ENCODE measurements at regions not wholly inside any gene's neighbourhood (a gene's known extent, or its start where the extent isn't known, plus 50 kb on each side); places are given as distances from the start of the nearest gene placed in this dataset.
"Not testable (repeated sequence)": the region's sequence is repeated elsewhere in the genome, so short reads cannot be mapped to it uniquely, and the experiment has no call there.

- no peaks in the 10 kb centered on the region for H3K27me3 ChIP-seq (ENCODE audit: control insufficient read depth in 1 of 2, insufficient read depth in 2 of 2, low read length in 1 of 2)
- no peaks in the 10 kb centered on the region for H3K9me3 ChIP-seq (ENCODE audit: control insufficient read depth, low read length)
- ATAC-seq (ENCODE audit: low FRiP score) (no peak), DNase-seq (no peak)
- no peaks in the 10 kb centered on the region for H3K4me1 ChIP-seq (ENCODE audit: control insufficient read depth in 1 of 2, insufficient read depth in 2 of 2, low read length in 2 of 2)
- peaks cover 0 to 3% of the 10 kb centered on the region in 2 donors for H3K36me3 ChIP-seq (ENCODE audit: control insufficient read depth in 1 of 2, insufficient read depth in 2 of 2, low read length in 1 of 2)
- H3K4me3 ChIP-seq (ENCODE audit: low read length in 2 of 2), result no peak overlapping the region
- H3K27ac ChIP-seq (ENCODE audit: low read depth in 1 of 2, low read length in 2 of 2), result no peak overlapping the region
- WGBS, 2 donors, result 74 to 75% methylated on average over 8 of the region's 8 CpGs
- intact Hi-C loops (cut with DNase I), result loop anchor here in 1 of 2 donors (10.0 kb wide), 2 partner anchors 221 to 431 kb away; no protein-coding TSS in a partner anchor
Measured at GRCh38 chr16:27644165-27644564, 94.2 kb downstream of the KATNIP start.

GRCh38 chr16:27645396-27645795, 95.5 kb downstream of the KATNIP start:
- no peaks in the 10 kb centered on the region for H3K27me3 ChIP-seq (ENCODE audit: control insufficient read depth in 1 of 2, insufficient read depth in 2 of 2, low read length in 1 of 2)
- DNase-seq (no peak), ATAC-seq (ENCODE audit: low FRiP score) (no peak)
- intact Hi-C loops (cut with DNase I), result loop anchor here in 1 of 2 donors (10.0 kb wide), 2 partner anchors 219 to 429 kb away; no protein-coding TSS in a partner anchor
- no peak overlapping the region for H3K4me3 ChIP-seq (ENCODE audit: low read length in 2 of 2)
- H3K9me3 ChIP-seq (ENCODE audit: control insufficient read depth, low read length), result no peaks in the 10 kb centered on the region
- no peaks in the 10 kb centered on the region for H3K4me1 ChIP-seq (ENCODE audit: control insufficient read depth in 1 of 2, insufficient read depth in 2 of 2, low read length in 2 of 2)
- WGBS, 2 donors, result 95 to 97% methylated on average over 5 of the region's 5 CpGs
- peaks cover 0 to 3% of the 10 kb centered on the region in 2 donors for H3K36me3 ChIP-seq (ENCODE audit: control insufficient read depth in 1 of 2, insufficient read depth in 2 of 2, low read length in 1 of 2)
- H3K27ac ChIP-seq (ENCODE audit: low read depth in 1 of 2, low read length in 2 of 2), result no peak overlapping the region

- Histone ChIP-seq H3K27ac (ENCODE audit: low read depth in 1 of 2, low read length in 2 of 2) (no peak overlapping the region), H3K9me3 (ENCODE audit: control insufficient read depth, low read length) (no peaks in the 10 kb centered on the region), H3K4me1 (ENCODE audit: control insufficient read depth in 1 of 2, insufficient read depth in 2 of 2, low read length in 2 of 2) (no peaks in the 10 kb centered on the region), H3K36me3 (ENCODE audit: control insufficient read depth in 1 of 2, insufficient read depth in 2 of 2, low read length in 1 of 2) (peaks cover 0 to 3% of the 10 kb centered on the region in 2 donors), H3K4me3 (ENCODE audit: low read length in 2 of 2) (no peak overlapping the region), H3K27me3 (ENCODE audit: control insufficient read depth in 1 of 2, insufficient read depth in 2 of 2, low read length in 1 of 2) (no peaks in the 10 kb centered on the region)
- WGBS, 2 donors, result 89 to 93% methylated on average over 5 of the region's 5 CpGs
- ATAC-seq (ENCODE audit: low FRiP score) (no peak), DNase-seq (no peak)
- intact Hi-C loops (cut with DNase I), result loop anchor here in 1 of 2 donors (10.0 kb wide), 2 partner anchors 218 to 428 kb away; no protein-coding TSS in a partner anchor
Measured at GRCh38 chr16:27646806-27647205, 96.9 kb downstream of the KATNIP start.

GRCh38 chr16:27649021-27649420, 99.1 kb downstream of the KATNIP start:
- Histone ChIP-seq H3K4me3 (ENCODE audit: low read length in 2 of 2) (no peak overlapping the region), H3K4me1 (ENCODE audit: control insufficient read depth in 1 of 2, insufficient read depth in 2 of 2, low read length in 2 of 2) (no peaks in the 10 kb centered on the region), H3K27me3 (ENCODE audit: control insufficient read depth in 1 of 2, insufficient read depth in 2 of 2, low read length in 1 of 2) (no peaks in the 10 kb centered on the region), H3K9me3 (ENCODE audit: control insufficient read depth, low read length) (no peaks in the 10 kb centered on the region), H3K36me3 (ENCODE audit: control insufficient read depth in 1 of 2, insufficient read depth in 2 of 2, low read length in 1 of 2) (peaks cover 0 to 3% of the 10 kb centered on the region in 2 donors), H3K27ac (ENCODE audit: low read depth in 1 of 2, low read length in 2 of 2) (no peak overlapping the region)
- intact Hi-C loops (cut with DNase I), result loop anchor here in 1 of 2 donors (10.0 kb wide), 2 partner anchors 216 to 426 kb away; no protein-coding TSS in a partner anchor
- WGBS, 2 donors, result 95 to 96% methylated on average over 7 of the region's 7 CpGs
- DNase-seq, result no peak
- ATAC-seq (ENCODE audit: low FRiP score), result no peak

GRCh38 chr16:27650073-27650701, 100.2 kb downstream of the KATNIP start:
- Histone ChIP-seq H3K36me3 (ENCODE audit: control insufficient read depth in 1 of 2, insufficient read depth in 2 of 2, low read length in 1 of 2) (peaks cover 0 to 3% of the 10 kb centered on the region in 2 donors), H3K4me3 (ENCODE audit: low read length in 2 of 2) (no peak overlapping the region), H3K27me3 (ENCODE audit: control insufficient read depth in 1 of 2, insufficient read depth in 2 of 2, low read length in 1 of 2) (no peaks in the 10 kb centered on the region), H3K27ac (ENCODE audit: low read depth in 1 of 2, low read length in 2 of 2) (no peak overlapping the region), H3K9me3 (ENCODE audit: control insufficient read depth, low read length) (no peaks in the 10 kb centered on the region), H3K4me1 (ENCODE audit: control insufficient read depth in 1 of 2, insufficient read depth in 2 of 2, low read length in 2 of 2) (no peaks in the 10 kb centered on the region)
- DNase-seq (no peak), ATAC-seq (ENCODE audit: low FRiP score) (no peak)
- intact Hi-C loops (cut with DNase I), result no loop called here
- 53 to 54% methylated on average over 11 of the region's 11 CpGs for WGBS, 2 donors

- Histone ChIP-seq H3K27me3 (ENCODE audit: control insufficient read depth in 1 of 2, insufficient read depth in 2 of 2, low read length in 1 of 2) (no peaks in the 10 kb centered on the region), H3K27ac (ENCODE audit: low read depth in 1 of 2, low read length in 2 of 2) (no peak overlapping the region), H3K4me3 (ENCODE audit: low read length in 2 of 2) (no peak overlapping the region), H3K36me3 (ENCODE audit: control insufficient read depth in 1 of 2, insufficient read depth in 2 of 2, low read length in 1 of 2) (peaks cover 0 to 3% of the 10 kb centered on the region in 2 donors), H3K9me3 (ENCODE audit: control insufficient read depth, low read length) (no peaks in the 10 kb centered on the region), H3K4me1 (ENCODE audit: control insufficient read depth in 1 of 2, insufficient read depth in 2 of 2, low read length in 2 of 2) (no peaks in the 10 kb centered on the region)
- intact Hi-C loops (cut with DNase I), result no loop called here
- DNase-seq (no peak), ATAC-seq (ENCODE audit: low FRiP score) (no peak)
- WGBS, 2 donors, result 79 to 83% methylated on average over 6 of the region's 6 CpGs
Measured at GRCh38 chr16:27651301-27651700, 101.4 kb downstream of the KATNIP start.

GRCh38 chr16:27657811-27658210, 107.9 kb downstream of the KATNIP start:
- Histone ChIP-seq H3K4me3 (ENCODE audit: low read length in 2 of 2) (no peak overlapping the region), H3K36me3 (ENCODE audit: control insufficient read depth in 1 of 2, insufficient read depth in 2 of 2, low read length in 1 of 2) (no peaks in the 10 kb centered on the region), H3K27ac (ENCODE audit: low read depth in 1 of 2, low read length in 2 of 2) (no peak overlapping the region), H3K4me1 (ENCODE audit: control insufficient read depth in 1 of 2, insufficient read depth in 2 of 2, low read length in 2 of 2) (no peaks in the 10 kb centered on the region), H3K27me3 (ENCODE audit: control insufficient read depth in 1 of 2, insufficient read depth in 2 of 2, low read length in 1 of 2) (no peaks in the 10 kb centered on the region), H3K9me3 (ENCODE audit: control insufficient read depth, low read length) (no peaks in the 10 kb centered on the region)
- intact Hi-C loops (cut with DNase I), result no loop called here
- ATAC-seq (ENCODE audit: low FRiP score), result no peak
- no peak for DNase-seq
- 96% methylated on average over 6 of the region's 6 CpGs for WGBS, 2 donors

- WGBS, 2 donors, result 93 to 97% methylated on average over 4 of the region's 4 CpGs
Measured at GRCh38 chr16:27660507-27660906, 110.6 kb downstream of the KATNIP start.

GRCh38 chr16:27663235-27663634, 113.3 kb downstream of the KATNIP start:
- H3K4me3 ChIP-seq (ENCODE audit: low read length in 2 of 2); H3K27ac ChIP-seq (ENCODE audit: low read depth in 1 of 2, low read length in 2 of 2); DNase-seq; H3K9me3 ChIP-seq (ENCODE audit: control insufficient read depth, low read length); intact Hi-C loops (cut with DNase I); H3K27me3 ChIP-seq (ENCODE audit: control insufficient read depth in 1 of 2, insufficient read depth in 2 of 2, low read length in 1 of 2); ATAC-seq (ENCODE audit: low FRiP score); H3K4me1 ChIP-seq (ENCODE audit: control insufficient read depth in 1 of 2, insufficient read depth in 2 of 2, low read length in 2 of 2); H3K36me3 ChIP-seq (ENCODE audit: control insufficient read depth in 1 of 2, insufficient read depth in 2 of 2, low read length in 1 of 2): not testable (repeated sequence)
- 97 to 98% methylated on average over 7 of the region's 7 CpGs for WGBS, 2 donors

More at GRCh38 chr16:27660507-27660906, 110.6 kb downstream of the KATNIP start:
- intact Hi-C loops (cut with DNase I), result no loop called here
- Histone ChIP-seq H3K4me3 (ENCODE audit: low read length in 2 of 2) (no peak overlapping the region), H3K36me3 (ENCODE audit: control insufficient read depth in 1 of 2, insufficient read depth in 2 of 2, low read length in 1 of 2) (no peaks in the 10 kb centered on the region), H3K4me1 (ENCODE audit: control insufficient read depth in 1 of 2, insufficient read depth in 2 of 2, low read length in 2 of 2) (no peaks in the 10 kb centered on the region), H3K27me3 (ENCODE audit: control insufficient read depth in 1 of 2, insufficient read depth in 2 of 2, low read length in 1 of 2) (no peaks in the 10 kb centered on the region), H3K9me3 (ENCODE audit: control insufficient read depth, low read length) (no peaks in the 10 kb centered on the region), H3K27ac (ENCODE audit: low read depth in 1 of 2, low read length in 2 of 2) (no peak overlapping the region)
- DNase-seq (no peak), ATAC-seq (ENCODE audit: low FRiP score) (no peak)

Data from aorta (tissue), 5 donors.